Chondrocyte (in vitro differentiated cells): ENCODE measurements at regions not wholly inside any gene's neighbourhood (a gene's known extent, or its start where the extent isn't known, plus 50 kb on each side); places are given as distances from the start of the nearest gene placed in this dataset.

Experiments
- DNase-seq: peaks from one replicate; pipeline ENCODE4 v3.0.0; 2021; ENCODE audit warnings: mixed read lengths, low spot score
- H3K27ac Mint-ChIP-seq: one replicate; pipeline ENCODE4 v1.8.0; 2021; ENCODE audit warnings: mild to moderate bottlenecking, moderate library complexity, mixed read lengths; ENCODE audit not compliant: unreplicated experiment
- H3K27me3 Mint-ChIP-seq: 2 replicates; pipeline ENCODE4 v1.8.0; 2021; ENCODE audit warnings: low read depth, mixed read lengths
- H3K36me3 Mint-ChIP-seq: 2 replicates; pipeline ENCODE4 v1.8.0; 2021; ENCODE audit warnings: low read depth, mixed read lengths
- H3K4me1 Mint-ChIP-seq: 2 replicates; pipeline ENCODE4 v1.8.0; 2021; ENCODE audit warnings: low read depth, mild to moderate bottlenecking, mixed read lengths
- H3K4me3 Mint-ChIP-seq: one replicate; pipeline ENCODE4 v1.8.0; 2021; ENCODE audit warnings: mild to moderate bottlenecking, moderate library complexity, mixed read lengths; ENCODE audit not compliant: unreplicated experiment
- H3K9me3 Mint-ChIP-seq: 2 replicates; pipeline ENCODE4 v1.8.0; 2021; ENCODE audit warnings: low read depth, mixed read lengths
- CTCF ChIP-seq: fragments of 200-600 bp; sonication (generic); IDR thresholded peaks from 2 replicates; pipeline ENCODE4 v1.5.0; 2021; ENCODE audit warnings: antibody characterized with exemption, mild to moderate bottlenecking, moderate library complexity

- no peaks in the 10 kb centered on the region for H3K27me3 Mint-ChIP-seq
- H3K4me3 Mint-ChIP-seq: no peak overlapping the region
- DNase-seq: no peak
- no peak for TF ChIP-seq CTCF
- H3K27ac Mint-ChIP-seq: no peak overlapping the region
- H3K36me3 Mint-ChIP-seq: peaks cover 2% of the 10 kb centered on the region
- H3K4me1 Mint-ChIP-seq: no peaks in the 10 kb centered on the region
- peaks cover 28% of the 10 kb centered on the region for H3K9me3 Mint-ChIP-seq
Measured at GRCh38 chr4:134952305-134952704, 750.7 kb upstream of the PABPC4L start.

DNA sequence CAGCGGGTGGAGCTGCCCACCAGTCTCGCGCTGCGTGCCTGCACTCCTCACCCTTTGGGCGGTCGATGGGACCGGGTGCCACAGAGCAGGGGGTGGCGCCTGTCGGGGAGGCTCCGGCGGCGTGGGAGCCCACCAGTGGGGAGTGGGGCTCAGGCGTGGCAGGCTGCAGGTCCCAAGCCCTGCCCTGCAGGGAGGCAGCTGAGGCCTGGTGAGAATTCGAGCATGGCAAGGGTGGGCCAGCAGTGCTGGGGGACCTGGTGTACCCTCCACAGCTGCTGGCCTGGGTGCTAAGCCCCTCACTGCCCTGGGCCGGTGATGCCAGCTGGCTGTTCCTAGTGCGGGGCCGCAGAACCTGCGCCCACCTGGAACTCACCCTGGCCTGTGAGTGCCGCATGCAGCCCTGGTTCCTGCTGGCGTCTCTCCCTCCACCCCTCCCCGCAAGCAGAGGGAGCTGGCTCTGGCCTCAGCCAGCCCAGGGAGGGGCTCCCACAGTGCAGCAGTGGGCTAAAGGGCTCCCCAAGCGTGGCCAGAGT lies 746.6 kb upstream of the PABPC4L start:
- Mint-ChIP-seq H3K27me3 (no peaks in the 10 kb centered on the region), H3K27ac (no peak overlapping the region), H3K4me3 (no peak overlapping the region), H3K9me3 (peaks cover 13% of the 10 kb centered on the region), H3K4me1 (no peaks in the 10 kb centered on the region), H3K36me3 (no peaks in the 10 kb centered on the region)
- DNase-seq: no peak
- TF ChIP-seq CTCF: no peak

DNA sequence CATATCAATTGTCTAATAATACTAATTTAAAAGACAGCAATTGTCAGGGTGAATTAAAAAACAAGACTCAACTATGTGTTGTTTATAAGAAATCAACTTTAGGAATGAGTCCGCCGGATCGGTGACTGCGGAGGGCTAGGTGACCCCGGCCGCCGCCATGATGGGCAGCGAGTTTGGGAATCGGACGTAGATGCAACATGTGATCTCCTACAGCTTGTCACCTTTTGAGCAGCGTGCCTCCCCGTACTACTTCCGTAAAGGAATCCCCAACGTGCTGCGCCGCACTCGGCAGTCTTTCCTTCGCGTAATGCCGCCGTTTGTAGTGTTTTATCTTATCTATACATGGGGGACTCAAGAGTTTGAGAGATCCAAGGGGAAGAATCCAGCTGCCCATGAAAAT lies 742.5 kb upstream of the PABPC4L start:
- no peaks in the 10 kb centered on the region for H3K36me3 Mint-ChIP-seq

GRCh38 chr4:134936014-134936413 lies 734.4 kb upstream of the PABPC4L start:
- H3K4me3 Mint-ChIP-seq: no peak overlapping the region
- no peaks in the 10 kb centered on the region for H3K36me3 Mint-ChIP-seq
- H3K4me1 Mint-ChIP-seq: no peaks in the 10 kb centered on the region
- no peaks in the 10 kb centered on the region for H3K9me3 Mint-ChIP-seq
- H3K27ac Mint-ChIP-seq: no peak overlapping the region
- no peak for TF ChIP-seq CTCF
- DNase-seq: no peak
- peaks cover 2% of the 10 kb centered on the region for H3K27me3 Mint-ChIP-seq

More for the DNA sequence above, 742.5 kb upstream of the PABPC4L start:
- Mint-ChIP-seq H3K27ac (no peak overlapping the region), H3K4me3 (no peak overlapping the region), H3K9me3 (peaks cover 5% of the 10 kb centered on the region), H3K27me3 (no peaks in the 10 kb centered on the region), H3K4me1 (no peaks in the 10 kb centered on the region)
- DNase-seq: no peak
- no peak for TF ChIP-seq CTCF

- no peaks in the 10 kb centered on the region for H3K4me1 Mint-ChIP-seq
- H3K9me3 Mint-ChIP-seq: no peaks in the 10 kb centered on the region
- H3K27me3 Mint-ChIP-seq: peaks cover 2% of the 10 kb centered on the region
- no peak for DNase-seq
- no peak overlapping the region for H3K27ac Mint-ChIP-seq
- TF ChIP-seq CTCF: peak; percentile 68
- H3K36me3 Mint-ChIP-seq: no peaks in the 10 kb centered on the region
- H3K4me3 Mint-ChIP-seq: no peak overlapping the region
Measured at GRCh38 chr4:134935320-134935719, 733.7 kb upstream of the PABPC4L start.
